GM23248 (cell line): ENCODE measurements at regions not wholly inside any gene's neighbourhood (a gene's known extent, or its start where the extent isn't known, plus 50 kb on each side); places are given as distances from the start of the nearest gene placed in this dataset.

ENCODE experiments used
- EZH2 ChIP-seq: fragments of 200-600 bp; sonication (generic); IDR thresholded peaks from 2 replicates; pipeline ENCODE4 v1.6.1; 2018; ENCODE audit warnings: antibody characterized with exemption, mild to moderate bottlenecking; ENCODE audit not compliant: insufficient read depth, poor library complexity, severe bottlenecking
- EZH2phosphoT487 ChIP-seq: fragments of 200-600 bp; sonication (generic); IDR thresholded peaks from 2 replicates; pipeline ENCODE4 v1.6.1; 2018; ENCODE audit warnings: antibody characterized with exemption, moderate library complexity, mild to moderate bottlenecking, low read depth; ENCODE audit not compliant: insufficient read depth

- TF ChIP-seq EZH2 (no peak), EZH2phosphoT487 (no peak)
Observed at GRCh38 chrX:42437211-42437610, 340.8 kb downstream of the PPP1R2C start.
